ENCODE measurements at regions not wholly inside any gene's neighbourhood (a gene's known extent, or its start where the extent isn't known, plus 50 kb on each side); places are given as distances from the start of the nearest gene placed in this dataset.

DNA sequence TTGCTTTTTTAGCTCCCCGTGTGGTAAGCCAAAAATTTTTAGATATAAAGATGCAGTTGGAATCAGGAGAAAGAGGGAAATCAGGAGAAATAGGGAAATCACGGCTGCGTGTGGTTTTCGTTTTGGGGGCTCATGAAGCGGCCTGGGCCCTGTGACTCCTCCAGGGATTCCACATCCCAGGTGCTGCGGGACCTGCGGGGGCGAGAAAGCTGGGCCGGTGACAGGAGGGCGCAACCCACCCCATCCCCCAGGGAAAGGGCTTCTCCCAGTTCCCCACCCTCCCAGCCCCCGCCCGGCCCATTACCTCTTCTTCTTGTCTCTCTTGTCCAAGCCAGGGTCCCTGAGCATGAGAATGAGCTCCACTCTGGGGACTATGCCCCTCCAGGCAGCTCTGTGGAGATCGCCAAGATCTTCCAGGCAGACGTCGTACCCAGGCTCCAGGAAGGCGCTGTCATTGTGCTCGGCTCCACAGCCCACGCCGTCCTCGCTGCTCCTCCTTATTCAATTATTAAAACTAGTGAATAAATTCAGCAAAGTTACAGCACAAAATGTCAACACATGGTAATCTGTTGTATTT lies 111.0 kb downstream of the MRPL57 start:
- TF ChIP-seq, protein P1, sequence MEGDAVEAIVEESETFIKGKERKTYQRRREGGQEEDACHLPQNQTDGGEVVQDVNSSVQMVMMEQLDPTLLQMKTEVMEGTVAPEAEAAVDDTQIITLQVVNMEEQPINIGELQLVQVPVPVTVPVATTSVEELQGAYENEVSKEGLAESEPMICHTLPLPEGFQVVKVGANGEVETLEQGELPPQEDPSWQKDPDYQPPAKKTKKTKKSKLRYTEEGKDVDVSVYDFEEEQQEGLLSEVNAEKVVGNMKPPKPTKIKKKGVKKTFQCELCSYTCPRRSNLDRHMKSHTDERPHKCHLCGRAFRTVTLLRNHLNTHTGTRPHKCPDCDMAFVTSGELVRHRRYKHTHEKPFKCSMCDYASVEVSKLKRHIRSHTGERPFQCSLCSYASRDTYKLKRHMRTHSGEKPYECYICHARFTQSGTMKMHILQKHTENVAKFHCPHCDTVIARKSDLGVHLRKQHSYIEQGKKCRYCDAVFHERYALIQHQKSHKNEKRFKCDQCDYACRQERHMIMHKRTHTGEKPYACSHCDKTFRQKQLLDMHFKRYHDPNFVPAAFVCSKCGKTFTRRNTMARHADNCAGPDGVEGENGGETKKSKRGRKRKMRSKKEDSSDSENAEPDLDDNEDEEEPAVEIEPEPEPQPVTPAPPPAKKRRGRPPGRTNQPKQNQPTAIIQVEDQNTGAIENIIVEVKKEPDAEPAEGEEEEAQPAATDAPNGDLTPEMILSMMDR (conservative IDR thresholded peaks at IDR 0.05; ENCODE audit: low read depth, low read length): no peak
- TF ChIP-seq EZH2phosphoT487 (IDR thresholded peaks at IDR 0.05; ENCODE audit: borderline replicate concordance, low read length): no peak
- no peak for TF ChIP-seq EZH2 (IDR thresholded peaks at IDR 0.05; ENCODE audit: low read length, unreplicated experiment)

Data from PC-3 (cell line).